ENCODE measurements at regions not wholly inside any gene's neighbourhood (a gene's known extent, or its start where the extent isn't known, plus 50 kb on each side); places are given as distances from the start of the nearest gene placed in this dataset.

- TF ChIP-seq YY1 (IDR thresholded peaks at IDR 0.05; ENCODE audit: insufficient read depth, insufficient read length): no peak
- no peak for TF ChIP-seq ZNF274 (IDR thresholded peaks at IDR 0.05; ENCODE audit: low read depth, low read length)
Measured at GRCh38 chr1:168941640-168942039, 164.8 kb upstream of the ATP1B1 start.
